HG03108 (cell line): ENCODE measurements at regions not wholly inside any gene's neighbourhood (a gene's known extent, or its start where the extent isn't known, plus 50 kb on each side); places are given as distances from the start of the nearest gene placed in this dataset.

Experiments used
- ATAC-seq: cut with Tn5 transposase; IDR thresholded peaks from one replicate; pipeline ENCODE4 v1.9.1; 2021; ENCODE audit warnings: moderate library complexity; ENCODE audit not compliant: unreplicated experiment

- ATAC-seq = no peak
Observed at GRCh38 chr5:33277061-33277650, 163.6 kb upstream of the TARS1 start.

DNA sequence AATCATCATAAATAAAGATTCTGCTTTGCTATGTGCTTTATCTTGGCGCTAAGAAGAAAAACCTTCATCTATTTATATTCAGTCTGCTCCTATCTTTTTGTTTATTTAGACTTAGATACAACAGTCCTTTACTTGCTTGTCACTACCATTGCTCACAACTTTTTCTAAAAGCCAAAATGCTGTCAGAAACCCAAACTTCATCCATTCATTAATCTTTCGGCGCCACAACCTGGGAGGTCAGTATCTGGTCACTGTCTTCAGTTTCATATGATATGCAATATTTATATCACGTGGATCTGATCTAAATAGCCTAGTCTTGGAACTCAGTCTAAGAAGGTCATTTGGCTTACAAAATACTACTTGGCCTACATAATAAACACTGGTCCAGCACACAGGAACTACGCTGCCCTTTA lies 159.3 kb upstream of the TARS1 start:
- ATAC-seq = no peak

GRCh38 chr5:33282157-33282556 lies 158.6 kb upstream of the TARS1 start:
- ATAC-seq = no peak

DNA sequence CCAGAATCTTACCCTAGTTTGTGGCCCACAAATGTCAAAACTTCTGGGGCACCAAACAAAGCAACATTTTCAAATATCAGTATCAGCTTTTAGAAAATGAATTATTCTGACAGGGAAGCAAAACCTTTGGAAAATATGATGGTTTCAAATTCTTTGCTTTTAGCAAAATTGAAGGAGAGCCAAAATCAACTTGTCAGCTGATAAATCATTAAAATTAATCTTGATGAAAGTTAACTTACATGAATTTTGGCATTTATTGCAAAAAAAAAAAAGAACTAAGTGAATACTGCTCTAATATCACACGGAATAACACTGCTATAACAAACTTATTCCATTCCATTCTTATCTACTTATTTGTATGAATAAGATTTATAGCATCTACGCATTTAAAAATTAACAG lies 158.1 kb upstream of the TARS1 start:
- ATAC-seq = no peak

DNA sequence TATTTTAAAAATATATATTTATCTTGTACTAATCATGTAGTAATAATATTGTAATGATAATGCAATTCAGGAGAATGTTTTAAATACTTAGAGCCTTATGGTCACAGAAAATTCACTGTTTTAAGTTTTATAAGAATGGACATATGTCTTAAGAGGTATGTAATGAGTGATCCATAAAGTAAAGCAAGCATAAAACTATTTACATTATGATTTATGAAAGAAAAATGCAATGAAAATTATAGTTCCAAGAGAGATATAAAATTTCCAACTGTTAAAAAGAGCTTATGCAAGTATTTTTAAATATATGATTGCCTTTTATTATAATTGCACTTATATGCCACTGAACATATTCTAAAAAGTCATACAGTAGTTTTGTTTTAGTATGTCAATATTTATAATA lies 157.5 kb upstream of the TARS1 start:
- ATAC-seq = no peak

DNA sequence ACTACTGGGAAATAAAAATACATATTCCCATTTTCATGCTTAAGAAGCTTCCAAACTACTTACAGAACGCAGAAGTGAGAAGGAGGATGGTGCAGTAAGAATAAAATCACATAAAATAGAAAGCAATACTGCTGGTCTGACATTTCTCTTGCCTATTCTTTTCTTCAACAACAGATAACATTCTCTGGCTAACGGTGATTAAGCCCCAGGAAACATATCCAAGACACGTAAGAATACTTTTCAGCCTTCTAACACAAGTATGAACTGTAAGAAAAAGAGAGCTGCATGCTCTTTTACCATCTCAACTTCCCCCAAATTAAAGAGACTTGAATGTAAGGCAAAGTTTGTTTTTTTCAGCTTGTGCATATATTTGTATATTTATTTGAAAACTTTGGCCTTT lies 156.1 kb upstream of the TARS1 start:
- no peak for ATAC-seq

DNA sequence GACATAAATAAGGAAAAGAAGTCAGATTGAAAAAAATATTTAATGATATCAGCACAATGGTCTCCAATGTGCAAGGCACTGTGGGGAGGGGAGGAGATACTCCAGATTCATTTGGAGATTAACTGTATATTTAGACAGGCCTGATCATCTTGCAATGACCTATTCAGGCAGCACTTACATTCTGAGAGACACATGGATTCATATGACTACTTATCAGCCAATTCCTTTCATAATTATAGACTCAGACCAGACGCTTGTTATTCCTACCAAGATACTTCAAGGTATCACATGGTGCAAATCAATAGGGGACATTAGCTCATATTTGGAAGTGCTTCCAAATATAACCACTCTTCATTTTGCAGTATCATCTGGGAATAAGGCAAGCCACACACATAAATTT lies 153.5 kb upstream of the TARS1 start:
- no peak for ATAC-seq

DNA sequence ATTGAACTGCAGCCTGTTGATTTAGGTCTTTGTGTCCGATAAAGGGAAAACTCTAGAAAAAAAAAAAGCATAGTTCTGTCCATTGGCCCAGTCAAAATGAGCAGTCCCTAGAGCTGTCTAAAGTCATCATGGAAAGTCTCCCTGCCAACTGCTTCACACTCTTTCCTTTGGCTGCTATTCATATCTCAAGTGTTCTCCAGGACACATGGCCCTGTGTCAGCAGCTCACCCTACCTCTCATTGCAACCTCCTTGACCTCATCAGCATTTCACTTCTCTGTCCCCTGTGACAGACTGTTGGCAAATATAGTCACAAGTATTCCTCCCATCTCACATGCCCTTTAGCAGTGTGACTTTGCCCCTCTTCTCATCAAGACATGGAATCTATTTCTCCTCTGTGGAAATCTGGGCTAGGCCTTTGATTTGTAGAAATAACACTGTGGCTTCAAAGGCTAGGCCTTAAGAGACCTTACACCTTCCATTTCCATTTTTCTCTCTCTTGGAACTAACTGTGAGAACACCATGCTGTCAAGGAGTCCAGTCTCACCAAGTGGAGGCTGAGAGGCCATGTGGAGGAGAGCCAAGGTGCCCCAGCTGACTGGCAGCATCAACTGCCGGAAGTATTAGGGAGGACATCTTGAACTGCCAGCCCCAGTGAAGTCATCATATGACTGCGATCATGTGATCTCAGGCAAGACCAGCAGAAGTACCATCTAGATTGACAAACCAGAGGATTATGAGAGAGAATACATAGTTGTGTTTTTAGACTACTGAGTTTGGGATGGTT lies 149.4 kb upstream of the TARS1 start:
- no peak for ATAC-seq

DNA sequence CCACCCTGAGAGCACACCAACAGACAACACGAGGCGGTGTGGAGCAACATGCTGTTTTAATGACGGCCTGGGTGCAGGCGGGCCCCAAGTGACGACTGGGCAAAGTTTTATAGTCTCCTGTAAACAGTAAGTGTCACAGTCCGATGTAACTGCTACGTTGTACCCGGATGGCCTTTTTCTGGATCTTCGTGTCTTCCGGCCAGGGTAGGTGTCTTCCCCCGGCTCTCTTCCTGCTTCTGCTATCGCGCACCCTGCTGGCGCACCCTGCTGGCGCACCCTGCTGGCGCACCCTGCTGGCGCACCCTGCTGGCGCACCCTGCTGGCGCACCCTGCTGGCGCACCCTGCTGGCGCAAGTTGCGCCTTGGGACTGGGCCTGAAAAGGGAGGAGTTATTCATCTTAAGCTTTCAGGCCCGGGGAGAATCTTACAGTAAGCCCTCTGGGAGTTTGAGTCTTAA lies 143.0 kb upstream of the TARS1 start:
- ATAC-seq = no peak

DNA sequence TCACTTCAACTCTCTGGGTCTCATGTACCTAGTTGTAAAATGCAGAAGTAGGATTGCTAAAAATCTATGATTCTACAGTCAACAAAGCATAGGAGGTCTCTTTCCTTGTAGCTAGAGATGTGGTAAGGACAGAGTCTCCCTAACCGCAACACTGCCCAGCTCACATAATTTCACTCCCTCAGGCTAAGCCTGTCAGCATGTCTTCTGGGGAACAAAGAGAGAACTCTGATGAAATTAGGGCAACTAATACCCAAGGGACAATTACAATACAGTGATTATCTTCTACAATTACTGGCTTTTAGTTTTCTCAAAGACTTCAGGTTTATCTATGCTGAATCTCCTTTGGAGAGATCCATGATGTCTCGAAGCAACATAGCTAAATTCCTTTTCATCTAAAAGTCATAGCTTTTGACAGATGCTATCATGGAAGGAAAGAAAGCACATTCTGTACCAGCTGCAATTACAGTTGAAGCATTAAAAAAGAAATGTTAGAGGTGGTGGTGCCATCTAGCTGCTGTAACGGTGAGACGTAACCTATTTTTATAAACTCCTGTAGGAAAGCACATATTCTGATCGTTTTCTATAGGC lies 141.1 kb upstream of the TARS1 start:
- peak; percentile 25 for ATAC-seq

GRCh38 chr5:33300209-33300742 lies 140.5 kb upstream of the TARS1 start:
- ATAC-seq = peak; percentile 53

- no peak for ATAC-seq
Observed at GRCh38 chr5:33303579-33304095, 137.1 kb upstream of the TARS1 start.

GRCh38 chr5:33304601-33305000 lies 136.2 kb upstream of the TARS1 start:
- ATAC-seq = no peak

- no peak for ATAC-seq
Observed at GRCh38 chr5:33305572-33305971, 135.2 kb upstream of the TARS1 start.

DNA sequence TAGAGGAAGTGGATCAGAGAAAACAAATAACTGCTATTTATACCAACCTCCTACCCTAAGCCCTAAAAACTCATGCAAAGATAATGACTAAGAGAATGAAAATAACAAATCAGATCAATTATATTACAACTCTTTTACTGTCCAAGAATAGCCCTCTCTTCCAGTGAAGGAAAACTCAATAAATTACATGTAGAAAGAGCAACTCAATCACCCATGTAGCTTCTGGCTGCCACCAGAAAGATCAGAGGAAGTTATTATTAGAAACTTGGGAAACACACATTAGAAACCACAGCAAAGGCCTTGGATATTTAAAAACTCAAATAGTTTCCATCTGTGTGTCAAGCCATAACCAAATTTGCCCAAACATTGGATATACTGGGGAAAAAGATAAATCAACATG lies 134.0 kb upstream of the TARS1 start:
- ATAC-seq = no peak

GRCh38 chr5:33308586-33308985 lies 132.2 kb upstream of the TARS1 start:
- ATAC-seq = no peak

DNA sequence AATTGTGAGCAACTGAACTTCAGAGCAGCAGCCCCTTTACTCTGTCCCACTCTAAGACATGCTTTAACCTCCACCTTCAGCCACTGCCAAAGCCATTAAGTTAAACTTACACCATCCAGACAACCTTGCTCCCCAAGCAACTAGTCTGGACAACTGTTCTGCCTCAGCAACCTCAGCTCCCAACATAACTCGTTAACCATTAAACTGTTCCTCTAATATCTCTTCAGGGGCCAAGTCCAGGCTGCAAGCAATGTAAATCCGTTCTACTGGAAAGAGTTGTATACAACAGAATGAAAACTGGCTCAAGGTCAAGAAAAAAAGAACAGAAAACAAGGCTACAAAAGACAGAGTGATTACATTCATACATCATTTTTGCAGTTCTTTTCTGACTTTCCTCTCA lies 131.7 kb upstream of the TARS1 start:
- ATAC-seq = no peak

- ATAC-seq = no peak
Observed at GRCh38 chr5:33309536-33310345, 131.0 kb upstream of the TARS1 start.

GRCh38 chr5:33310451-33310850 lies 130.3 kb upstream of the TARS1 start:
- no peak for ATAC-seq

DNA sequence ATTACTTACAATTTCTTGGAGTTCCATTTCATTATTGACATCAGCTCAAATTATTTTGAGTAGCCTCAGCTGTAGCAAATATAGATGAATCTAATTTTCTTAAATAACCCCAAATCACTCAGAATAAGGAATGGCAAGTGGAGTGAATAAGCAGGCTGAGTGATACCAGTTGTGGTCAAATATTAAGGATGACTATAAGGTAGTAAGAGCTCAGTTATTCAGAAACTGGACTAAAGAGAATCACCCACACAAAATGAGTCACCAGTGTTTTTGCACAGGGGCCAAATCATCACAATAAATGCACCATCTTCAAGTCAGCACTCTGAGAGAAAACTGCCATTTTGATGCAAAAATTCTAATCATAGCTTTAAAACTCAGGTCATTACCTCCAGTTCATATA lies 128.9 kb upstream of the TARS1 start:
- ATAC-seq = no peak
